Adipocyte (in vitro differentiated cells): ENCODE measurements at regions not wholly inside any gene's neighbourhood (a gene's known extent, or its start where the extent isn't known, plus 50 kb on each side); places are given as distances from the start of the nearest gene placed in this dataset.

Experiments
- DNase-seq: peaks from one replicate; pipeline ENCODE4 v3.0.0-alpha.2; 2015; ENCODE audit warnings: low read depth
- H3K27me3 ChIP-seq: replicated peaks from 2 replicates; pipeline ENCODE4 v1.7.0; 2013; ENCODE audit warnings: mild to moderate bottlenecking, low read length, moderate library complexity; ENCODE audit not compliant: control insufficient read depth, insufficient read depth
- H3K36me3 ChIP-seq: 2 replicates; pipeline ENCODE4 v1.7.0; 2013; ENCODE audit warnings: low read length, mild to moderate bottlenecking, moderate library complexity; ENCODE audit not compliant: control insufficient read depth, insufficient read depth, severe bottlenecking
- H3K4me1 ChIP-seq: 2 replicates; pipeline ENCODE4 v1.7.0; 2013; ENCODE audit warnings: mild to moderate bottlenecking, low read length, moderate library complexity; ENCODE audit not compliant: control insufficient read depth, insufficient read depth
- H3K4me3 ChIP-seq: 2 replicates; pipeline ENCODE4 v1.7.0; 2013; ENCODE audit warnings: mild to moderate bottlenecking, low read length, moderate library complexity
- H3K9ac ChIP-seq: 2 replicates; pipeline ENCODE4 v1.7.0; 2013; ENCODE audit warnings: mild to moderate bottlenecking, low read length, moderate library complexity
- H3K9me3 ChIP-seq: 2 replicates; pipeline ENCODE4 v1.7.0; 2013; ENCODE audit warnings: mild to moderate bottlenecking, low read length, moderate library complexity; ENCODE audit not compliant: control insufficient read depth

- peak; percentile 83 for DNase-seq
- Histone ChIP-seq H3K4me3 (peak overlapping the region; percentile 71), H3K27me3 (no peaks in the 10 kb centered on the region), H3K9me3 (no peaks in the 10 kb centered on the region), H3K9ac (peak overlapping the region; percentile 60), H3K4me1 (peaks cover 44% of the 10 kb centered on the region), H3K36me3 (no peaks in the 10 kb centered on the region)
Measured at GRCh38 chr5:39520232-39520572, 95.4 kb upstream of the DAB2 start.

- Histone ChIP-seq H3K4me3 (peak overlapping the region; percentile 71), H3K27me3 (no peaks in the 10 kb centered on the region), H3K36me3 (no peaks in the 10 kb centered on the region), H3K9me3 (no peaks in the 10 kb centered on the region), H3K9ac (peak overlapping the region; percentile 60), H3K4me1 (peaks cover 44% of the 10 kb centered on the region)
- peak; percentile 84 for DNase-seq
Measured at GRCh38 chr5:39519566-39520231, 94.9 kb upstream of the DAB2 start.

GRCh38 chr5:39519079-39519478 is 94.3 kb upstream of the DAB2 start:
- DNase-seq, result no peak
- peak overlapping the region; percentile 59 for H3K9ac ChIP-seq
- peak overlapping the region; percentile 25 for H3K4me3 ChIP-seq
- no peaks in the 10 kb centered on the region for H3K27me3 ChIP-seq
- peaks cover 37% of the 10 kb centered on the region for H3K4me1 ChIP-seq
- H3K36me3 ChIP-seq, result no peaks in the 10 kb centered on the region
- no peaks in the 10 kb centered on the region for H3K9me3 ChIP-seq

- Histone ChIP-seq H3K27me3 (no peaks in the 10 kb centered on the region), H3K4me1 (peaks cover 32% of the 10 kb centered on the region), H3K9me3 (no peaks in the 10 kb centered on the region), H3K36me3 (no peaks in the 10 kb centered on the region), H3K9ac (peak overlapping the region; percentile 59), H3K4me3 (peak overlapping the region; percentile 25)
- peak; percentile 86 for DNase-seq
Measured at GRCh38 chr5:39518516-39518915, 93.7 kb upstream of the DAB2 start.

GRCh38 chr5:39517800-39518199 is 93.0 kb upstream of the DAB2 start:
- H3K4me1 ChIP-seq, result peaks cover 30% of the 10 kb centered on the region
- H3K4me3 ChIP-seq, result no peak overlapping the region
- H3K36me3 ChIP-seq, result no peaks in the 10 kb centered on the region
- H3K9ac ChIP-seq, result peak overlapping the region; percentile 33
- no peaks in the 10 kb centered on the region for H3K9me3 ChIP-seq
- peak; percentile 72 for DNase-seq
- H3K27me3 ChIP-seq, result no peaks in the 10 kb centered on the region

GRCh38 chr5:39515881-39516280 is 91.1 kb upstream of the DAB2 start:
- no peaks in the 10 kb centered on the region for H3K36me3 ChIP-seq
- H3K27me3 ChIP-seq, result no peaks in the 10 kb centered on the region
- H3K4me3 ChIP-seq, result no peak overlapping the region
- DNase-seq, result no peak
- H3K9me3 ChIP-seq, result no peaks in the 10 kb centered on the region
- no peak overlapping the region for H3K9ac ChIP-seq
- H3K4me1 ChIP-seq, result peaks cover 30% of the 10 kb centered on the region

- Histone ChIP-seq H3K36me3 (no peaks in the 10 kb centered on the region), H3K4me3 (no peak overlapping the region), H3K4me1 (peaks cover 9% of the 10 kb centered on the region), H3K9me3 (no peaks in the 10 kb centered on the region), H3K9ac (no peak overlapping the region), H3K27me3 (no peaks in the 10 kb centered on the region)
- DNase-seq, result no peak
Measured at GRCh38 chr5:39513236-39513635, 88.5 kb upstream of the DAB2 start.

- Histone ChIP-seq H3K4me3 (no peak overlapping the region), H3K9me3 (no peaks in the 10 kb centered on the region), H3K9ac (no peak overlapping the region), H3K36me3 (no peaks in the 10 kb centered on the region), H3K27me3 (no peaks in the 10 kb centered on the region), H3K4me1 (peaks cover 44% of the 10 kb centered on the region)
- no peak for DNase-seq
Measured at GRCh38 chr5:39506211-39506610, 81.4 kb upstream of the DAB2 start.

- Histone ChIP-seq H3K9ac (no peak overlapping the region), H3K4me3 (no peak overlapping the region), H3K4me1 (peaks cover 49% of the 10 kb centered on the region), H3K9me3 (no peaks in the 10 kb centered on the region), H3K36me3 (no peaks in the 10 kb centered on the region), H3K27me3 (no peaks in the 10 kb centered on the region)
- DNase-seq, result no peak
Measured at GRCh38 chr5:39505791-39506190, 81.0 kb upstream of the DAB2 start.

- Histone ChIP-seq H3K9me3 (no peaks in the 10 kb centered on the region), H3K4me1 (peaks cover 53% of the 10 kb centered on the region), H3K9ac (no peak overlapping the region), H3K27me3 (no peaks in the 10 kb centered on the region), H3K36me3 (no peaks in the 10 kb centered on the region), H3K4me3 (no peak overlapping the region)
- no peak for DNase-seq
Measured at GRCh38 chr5:39505363-39505762, 80.6 kb upstream of the DAB2 start.

GRCh38 chr5:39503155-39503554 is 78.4 kb upstream of the DAB2 start:
- H3K27me3 ChIP-seq, result no peaks in the 10 kb centered on the region
- peak overlapping the region; percentile 82 for H3K9ac ChIP-seq
- peak overlapping the region; percentile 73 for H3K4me3 ChIP-seq
- peaks cover 60% of the 10 kb centered on the region for H3K4me1 ChIP-seq
- H3K36me3 ChIP-seq, result no peaks in the 10 kb centered on the region
- peak; percentile 84 for DNase-seq
- no peaks in the 10 kb centered on the region for H3K9me3 ChIP-seq

- Histone ChIP-seq H3K9ac (peak overlapping the region; percentile 82), H3K4me1 (peaks cover 64% of the 10 kb centered on the region)
Measured at GRCh38 chr5:39502704-39503103, 77.9 kb upstream of the DAB2 start.

More at GRCh38 chr5:39502704-39503103, 77.9 kb upstream of the DAB2 start:
- peak overlapping the region; percentile 73 for H3K4me3 ChIP-seq
- no peaks in the 10 kb centered on the region for H3K9me3 ChIP-seq
- no peaks in the 10 kb centered on the region for H3K27me3 ChIP-seq
- H3K36me3 ChIP-seq, result no peaks in the 10 kb centered on the region
- DNase-seq, result no peak
